ENCODE measurements at regions not wholly inside any gene's neighbourhood (a gene's known extent, or its start where the extent isn't known, plus 50 kb on each side); places are given as distances from the start of the nearest gene placed in this dataset.

DNA sequence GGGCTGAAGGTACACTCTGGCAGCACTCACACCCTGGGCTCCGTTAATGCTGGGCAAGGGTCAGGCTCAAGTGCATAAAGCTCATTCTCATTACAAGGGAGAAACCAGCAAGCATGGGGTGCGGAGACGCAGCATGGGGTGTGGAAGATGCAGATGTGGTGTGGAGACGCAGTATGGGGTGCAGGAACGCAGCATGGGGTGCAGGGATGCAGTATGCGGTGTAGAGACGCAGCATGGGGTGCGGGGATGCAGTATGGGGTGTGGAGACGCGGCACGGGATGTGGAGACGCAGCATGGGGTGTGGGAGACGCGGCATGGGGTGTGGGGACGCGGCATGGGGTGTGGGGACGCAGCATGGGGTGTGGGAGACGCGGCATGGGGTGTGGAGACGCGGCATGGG, 390.7 kb downstream of the NPHP4 start:
- Histone ChIP-seq H3K4me3 (no peak overlapping the region), H3K27me3 (0 out of 2 replicates have a peak, but pooled peaks cover 2% of the 10 kb centered on the region), H3K36me3 (no peaks in the 10 kb centered on the region), H3K9me3 (no peaks in the 10 kb centered on the region)
- DNase-seq = no peak

DNA sequence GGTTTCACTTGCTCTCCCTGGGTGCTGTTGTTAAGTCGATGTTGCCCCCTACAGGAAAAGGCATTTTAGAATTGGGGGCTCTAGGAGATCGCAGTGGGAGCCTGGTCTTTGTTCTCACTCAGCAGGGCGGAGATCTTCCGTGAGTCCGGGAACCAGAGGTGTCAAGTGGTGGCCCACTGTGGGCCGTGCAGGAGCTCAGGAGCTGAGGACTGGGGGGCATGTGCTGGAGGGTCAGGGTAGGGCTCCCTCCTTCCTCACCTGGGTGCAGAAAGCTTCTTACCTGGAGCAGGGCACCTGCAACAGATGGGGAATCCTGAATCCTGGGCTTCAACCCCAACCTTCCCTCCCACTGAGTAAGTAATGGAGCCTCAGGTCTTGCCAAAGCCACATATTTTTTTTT, 392.7 kb downstream of the NPHP4 start:
- Histone ChIP-seq H3K27me3 (no peaks in the 10 kb centered on the region), H3K36me3 (no peaks in the 10 kb centered on the region), H3K9me3 (no peaks in the 10 kb centered on the region), H3K4me3 (no peak overlapping the region)
- no peak for DNase-seq

DNA sequence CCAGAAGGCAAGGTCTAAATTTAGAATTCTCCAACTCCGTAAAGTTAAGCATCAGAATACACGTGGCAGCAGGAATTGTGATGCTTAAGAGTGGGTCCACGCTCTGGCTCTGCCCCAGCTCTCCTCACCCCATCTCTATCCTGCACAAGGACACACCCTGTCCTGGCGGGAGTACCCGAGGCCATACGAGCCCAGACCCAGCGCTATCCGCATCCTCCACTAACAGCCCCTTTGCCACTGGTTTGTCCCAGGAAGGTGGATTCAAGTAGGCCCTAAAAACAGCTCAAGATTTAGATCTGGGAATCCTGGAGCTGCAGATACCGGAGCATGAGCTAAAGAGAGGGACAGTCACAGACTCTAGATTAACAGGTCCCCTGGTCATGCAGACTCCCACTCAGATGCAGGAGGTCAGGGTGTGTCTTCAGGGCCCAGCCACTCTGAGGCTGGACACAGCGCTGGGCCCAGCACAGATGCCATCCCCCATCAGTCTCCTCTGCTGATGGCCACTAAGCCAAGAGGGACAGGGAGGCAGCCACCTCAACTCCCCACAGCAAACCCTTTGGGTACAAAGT, 393.3 kb downstream of the NPHP4 start:
- H3K27me3 ChIP-seq = no peaks in the 10 kb centered on the region
- no peaks in the 10 kb centered on the region for H3K9me3 ChIP-seq
- H3K4me3 ChIP-seq = no peak overlapping the region
- H3K36me3 ChIP-seq = no peaks in the 10 kb centered on the region
- no peak for DNase-seq

DNA sequence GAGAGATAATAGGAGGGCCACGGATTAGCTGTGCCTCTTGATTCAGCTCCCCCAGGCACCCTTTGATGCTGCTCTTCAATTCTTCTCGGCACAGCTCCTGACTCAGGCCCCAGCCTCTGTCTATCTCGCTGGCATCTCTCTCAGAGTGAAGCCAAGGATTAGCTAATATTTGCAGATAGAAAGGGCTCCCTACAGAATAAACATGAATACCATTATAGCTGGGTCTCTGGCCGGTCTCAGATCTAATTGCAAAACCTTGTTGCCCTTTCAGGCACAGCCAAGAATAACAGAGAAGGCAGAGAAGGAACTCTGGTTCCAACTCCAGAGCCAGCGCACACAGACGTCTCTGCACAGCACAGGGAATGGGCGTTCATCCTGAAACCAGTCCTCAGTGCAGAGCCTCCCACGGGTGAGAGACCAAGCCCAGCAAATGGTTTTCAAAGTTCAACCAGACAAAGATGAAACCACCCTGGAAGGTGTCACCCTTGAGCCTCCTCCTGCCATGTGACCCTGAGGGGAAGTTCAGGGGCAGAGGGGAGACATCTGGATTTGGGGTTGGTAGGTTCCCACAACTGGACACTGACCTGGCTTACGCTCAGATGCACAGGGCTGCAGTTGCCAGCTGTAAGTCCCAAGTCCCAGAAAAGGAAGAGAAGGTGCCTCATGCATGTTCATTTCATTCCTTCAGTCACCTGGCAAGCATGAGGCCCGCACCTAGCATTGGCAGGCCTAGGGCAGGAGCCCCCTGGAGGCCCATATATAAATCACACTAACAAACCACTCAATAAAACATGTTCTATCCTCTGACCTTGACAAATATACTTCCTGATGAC, 394.0 kb downstream of the NPHP4 start:
- Histone ChIP-seq H3K27me3 (no peaks in the 10 kb centered on the region), H3K4me3 (no peak overlapping the region), H3K36me3 (no peaks in the 10 kb centered on the region), H3K9me3 (no peaks in the 10 kb centered on the region)
- DNase-seq = no peak

DNA sequence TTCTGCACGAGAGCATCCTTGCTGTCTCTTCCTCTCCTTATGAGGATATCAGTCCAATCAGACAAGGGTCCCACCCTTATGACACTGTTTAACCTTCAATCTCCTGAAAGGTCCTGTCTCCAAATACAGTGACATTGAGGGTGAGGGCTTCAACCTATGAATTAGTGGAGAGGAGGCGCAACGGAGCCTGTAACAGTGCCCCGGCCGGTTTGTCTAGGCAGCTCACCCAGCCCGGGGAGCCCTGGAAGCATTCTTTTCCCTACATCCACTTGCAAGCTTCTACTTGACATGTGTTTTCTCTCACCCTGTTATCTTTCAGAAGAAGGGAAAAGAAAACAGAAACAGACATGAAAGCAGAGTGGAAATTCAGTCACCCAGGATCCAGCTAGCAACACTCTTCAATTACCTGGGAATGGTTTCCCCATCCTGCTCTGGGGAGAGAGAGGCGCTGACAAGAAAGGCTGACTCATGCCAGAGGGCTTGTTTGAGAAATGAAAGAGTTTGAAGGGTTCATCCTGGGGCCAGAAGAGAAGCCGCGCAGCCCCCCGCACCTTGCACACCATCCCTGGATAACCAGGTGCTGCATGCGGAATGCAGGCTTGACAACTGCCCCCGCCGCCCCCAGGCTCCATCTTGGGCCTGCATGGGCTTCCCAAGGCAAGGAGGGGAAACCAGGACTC, 394.9 kb downstream of the NPHP4 start:
- no peak overlapping the region for H3K4me3 ChIP-seq
- no peak for DNase-seq
- H3K27me3 ChIP-seq = no peaks in the 10 kb centered on the region
- no peaks in the 10 kb centered on the region for H3K9me3 ChIP-seq
- H3K36me3 ChIP-seq = no peaks in the 10 kb centered on the region

DNA sequence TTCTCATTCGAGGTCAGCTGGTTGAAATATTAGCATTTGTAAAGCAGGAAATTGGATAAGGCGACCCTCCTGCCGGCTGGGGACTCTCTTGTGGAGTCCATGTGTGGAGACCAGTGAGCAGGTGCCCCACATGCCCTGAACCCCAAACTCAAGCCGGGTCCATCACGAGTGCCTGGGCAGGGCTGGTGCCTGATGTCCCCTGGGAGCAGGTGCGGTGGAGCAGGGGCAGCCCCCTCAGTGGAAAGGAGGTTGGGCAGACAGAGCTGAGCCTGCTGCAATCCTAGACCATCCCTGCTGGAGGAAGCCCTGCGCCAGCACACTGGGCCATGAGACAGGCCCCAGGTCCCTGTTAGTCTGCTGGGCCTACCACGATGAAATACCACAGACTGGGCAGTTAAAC, 395.6 kb downstream of the NPHP4 start:
- no peak for DNase-seq
- Histone ChIP-seq H3K9me3 (no peaks in the 10 kb centered on the region), H3K27me3 (no peaks in the 10 kb centered on the region), H3K36me3 (no peaks in the 10 kb centered on the region), H3K4me3 (no peak overlapping the region)

DNA sequence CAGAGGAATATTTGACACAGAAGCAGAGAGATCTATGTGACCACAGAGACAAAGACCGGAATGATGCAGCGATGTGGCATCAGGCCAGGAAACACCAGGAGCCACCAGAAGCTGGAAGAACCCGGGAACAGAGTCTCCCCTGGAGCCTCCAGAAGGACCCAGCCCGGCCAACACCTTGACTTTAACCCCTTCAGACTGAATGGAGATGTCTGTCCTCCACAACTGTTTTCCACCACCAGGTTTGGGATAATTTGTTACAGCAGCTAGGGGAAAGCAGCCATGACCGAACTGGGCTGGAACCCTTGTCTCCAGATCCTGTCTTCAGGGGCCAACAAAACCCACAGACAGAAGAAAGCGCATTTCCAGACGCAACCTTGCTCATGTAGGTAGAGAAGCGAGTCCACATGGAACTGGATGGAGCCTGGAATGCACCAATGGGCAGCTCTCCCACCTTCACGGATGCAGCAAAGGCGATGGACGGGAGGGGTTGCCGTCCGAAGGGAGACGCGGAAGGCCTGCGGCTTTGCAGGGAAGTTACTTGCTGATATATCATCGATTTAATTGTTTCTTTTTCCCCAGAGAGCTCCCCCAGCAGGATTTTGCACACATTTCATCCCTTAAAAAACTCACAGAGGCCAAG, 396.6 kb downstream of the NPHP4 start:
- Histone ChIP-seq H3K27me3 (no peaks in the 10 kb centered on the region), H3K4me3 (no peak overlapping the region), H3K9me3 (no peaks in the 10 kb centered on the region), H3K36me3 (no peaks in the 10 kb centered on the region)
- DNase-seq = no peak

DNA sequence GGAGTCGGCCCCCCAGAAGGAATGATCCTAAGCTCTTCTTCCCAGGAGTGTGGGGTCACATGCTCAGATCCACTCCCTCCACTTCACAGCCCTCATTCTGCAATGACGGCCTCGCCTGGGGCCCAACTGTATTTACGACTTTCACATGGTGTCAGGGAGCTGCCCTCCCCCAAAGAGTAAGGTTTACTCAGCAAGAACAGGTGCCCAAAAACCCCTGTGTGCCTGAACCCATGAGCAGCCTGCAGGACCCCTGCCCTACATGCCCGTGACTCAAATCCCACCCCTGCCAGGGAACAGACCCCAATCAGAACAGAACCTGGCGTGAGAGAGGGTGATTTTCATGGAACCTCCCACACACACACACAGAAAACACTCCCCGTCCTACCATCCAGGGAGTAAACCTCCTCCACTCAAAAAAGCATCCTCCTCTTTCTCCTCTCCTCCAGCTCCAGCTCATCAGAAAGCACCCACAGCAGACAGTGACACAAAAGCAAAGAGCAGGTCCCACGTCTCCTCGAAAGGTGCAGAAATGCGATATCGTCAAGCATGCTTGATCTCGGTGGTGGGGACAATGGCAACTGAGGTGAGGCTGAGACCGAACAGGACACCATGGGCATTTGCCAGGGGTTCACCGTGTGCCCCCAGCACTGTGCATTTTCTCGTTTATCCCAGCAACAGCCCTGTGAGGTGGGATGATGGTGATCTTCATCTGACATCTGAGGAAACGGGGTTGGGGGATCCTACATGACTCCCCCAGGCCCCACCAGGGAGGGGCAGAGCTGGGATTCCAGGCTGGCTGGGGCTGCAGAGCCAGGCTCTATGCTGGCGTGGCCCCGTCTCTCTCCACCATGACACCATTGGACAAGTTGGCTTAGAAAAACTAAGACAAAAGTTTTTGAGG, 397.9 kb downstream of the NPHP4 start:
- no peaks in the 10 kb centered on the region for H3K36me3 ChIP-seq
- no peak for DNase-seq
- H3K9me3 ChIP-seq = no peaks in the 10 kb centered on the region
- no peak overlapping the region for H3K4me3 ChIP-seq
- H3K27me3 ChIP-seq = peaks cover 3% of the 10 kb centered on the region

DNA sequence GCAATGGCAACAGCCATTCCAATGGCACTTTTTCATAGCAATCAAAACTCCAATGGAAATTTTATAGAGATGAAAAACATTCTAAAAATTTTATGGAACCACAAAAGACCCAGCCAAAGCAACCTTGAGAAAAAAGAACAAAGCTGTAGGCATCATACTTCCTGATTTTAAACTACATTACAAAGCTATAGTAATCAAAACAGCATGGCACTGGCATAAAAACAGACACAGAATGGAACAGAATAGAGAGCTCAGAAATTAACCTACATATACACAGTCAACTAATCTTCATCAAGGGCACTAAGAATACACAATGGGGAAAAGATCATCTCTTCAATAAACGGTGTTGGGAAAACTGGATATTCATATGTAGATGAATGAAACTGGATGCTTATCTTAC, 401.5 kb downstream of the NPHP4 start:
- DNase-seq = no peak
- Histone ChIP-seq H3K4me3 (no peak overlapping the region), H3K36me3 (no peaks in the 10 kb centered on the region), H3K9me3 (no peaks in the 10 kb centered on the region), H3K27me3 (peaks cover 10% of the 10 kb centered on the region)

DNA sequence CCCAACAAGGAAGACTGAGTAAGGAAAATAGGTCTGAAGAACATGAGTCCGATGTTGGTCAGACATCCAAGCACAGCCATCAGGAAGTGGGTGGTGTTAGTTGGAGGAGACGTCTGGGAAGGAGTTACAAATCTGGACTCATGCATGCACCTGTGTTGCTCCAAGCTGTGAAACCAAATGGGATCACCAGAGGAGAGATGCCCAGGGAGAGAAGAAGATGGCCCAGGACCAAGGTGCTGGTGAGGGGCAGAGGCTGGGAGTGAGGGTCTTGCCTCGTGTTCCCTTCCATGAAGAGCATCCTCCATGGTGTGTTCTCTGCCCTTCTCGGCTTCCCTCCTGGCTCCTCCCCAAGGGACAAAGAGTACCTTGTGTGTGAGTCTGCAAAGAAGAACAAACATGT, 405.6 kb downstream of the NPHP4 start:
- Histone ChIP-seq H3K36me3 (no peaks in the 10 kb centered on the region), H3K27me3 (peaks cover 10% of the 10 kb centered on the region), H3K9me3 (no peaks in the 10 kb centered on the region), H3K4me3 (no peak overlapping the region)
- DNase-seq = no peak

DNA sequence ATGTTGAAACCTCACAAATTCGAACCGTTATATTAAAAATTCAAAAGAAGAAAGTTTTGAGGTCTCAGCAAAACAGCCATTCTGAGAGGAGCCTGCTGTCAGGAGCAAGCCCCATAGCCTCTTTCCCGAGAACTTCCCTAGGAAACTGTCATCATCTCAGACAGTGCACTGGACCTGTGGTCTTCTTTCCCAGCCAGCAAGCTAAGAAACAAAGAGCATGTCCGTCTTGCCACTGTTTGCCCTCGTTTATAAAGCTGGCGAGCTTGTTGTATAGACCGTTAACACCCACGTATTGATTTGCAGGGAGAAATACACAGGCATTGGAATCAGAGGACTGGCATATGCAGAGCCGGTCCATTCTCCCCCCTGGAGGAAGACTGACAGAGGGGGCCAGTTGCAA, 407.0 kb downstream of the NPHP4 start:
- peaks cover 10% of the 10 kb centered on the region for H3K27me3 ChIP-seq
- DNase-seq = no peak
- H3K4me3 ChIP-seq = no peak overlapping the region
- H3K9me3 ChIP-seq = no peaks in the 10 kb centered on the region
- H3K36me3 ChIP-seq = no peaks in the 10 kb centered on the region

DNA sequence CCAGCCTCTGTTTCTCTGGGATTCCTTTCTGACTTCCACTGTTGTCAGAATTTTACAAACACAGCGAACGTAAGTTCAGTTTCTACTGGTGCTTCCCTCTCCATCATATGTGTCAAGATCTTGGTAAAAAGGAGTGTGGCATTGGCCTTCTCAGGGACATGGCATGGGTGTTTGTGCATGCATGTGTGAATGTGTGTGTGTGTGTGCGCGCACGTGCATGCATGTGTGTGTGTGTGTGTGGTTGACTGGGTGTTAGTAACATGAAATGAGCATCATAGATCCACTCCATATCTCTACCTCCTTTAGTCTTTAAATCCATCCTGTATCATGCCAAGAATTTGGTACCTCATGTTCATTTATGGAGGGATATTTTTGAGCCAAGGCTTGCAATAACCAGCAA, 411.3 kb downstream of the NPHP4 start:
- no peak for DNase-seq
- Histone ChIP-seq H3K27me3 (no peaks in the 10 kb centered on the region), H3K4me3 (no peak overlapping the region), H3K9me3 (no peaks in the 10 kb centered on the region), H3K36me3 (no peaks in the 10 kb centered on the region)

DNA sequence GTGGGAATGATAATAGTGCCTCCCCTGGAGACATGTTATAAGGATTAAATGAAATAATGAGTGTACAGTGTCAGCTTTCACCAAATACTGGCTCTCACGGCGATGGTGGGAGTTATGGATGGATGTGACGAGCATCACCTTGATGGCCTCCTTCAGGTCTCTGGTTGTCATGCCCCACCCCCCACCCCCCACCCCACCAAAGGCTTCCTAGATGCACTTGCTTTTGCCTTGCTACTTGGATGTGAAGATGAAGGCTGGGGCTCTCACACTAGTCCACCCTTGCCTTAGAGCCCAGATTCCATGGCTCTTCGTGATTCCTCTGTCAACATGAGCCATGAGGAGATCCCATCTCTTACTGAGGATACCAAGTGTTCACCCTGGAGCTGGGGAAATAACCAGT, 412.3 kb downstream of the NPHP4 start:
- Histone ChIP-seq H3K27me3 (no peaks in the 10 kb centered on the region), H3K36me3 (no peaks in the 10 kb centered on the region), H3K4me3 (no peak overlapping the region), H3K9me3 (no peaks in the 10 kb centered on the region)
- DNase-seq = no peak

DNA sequence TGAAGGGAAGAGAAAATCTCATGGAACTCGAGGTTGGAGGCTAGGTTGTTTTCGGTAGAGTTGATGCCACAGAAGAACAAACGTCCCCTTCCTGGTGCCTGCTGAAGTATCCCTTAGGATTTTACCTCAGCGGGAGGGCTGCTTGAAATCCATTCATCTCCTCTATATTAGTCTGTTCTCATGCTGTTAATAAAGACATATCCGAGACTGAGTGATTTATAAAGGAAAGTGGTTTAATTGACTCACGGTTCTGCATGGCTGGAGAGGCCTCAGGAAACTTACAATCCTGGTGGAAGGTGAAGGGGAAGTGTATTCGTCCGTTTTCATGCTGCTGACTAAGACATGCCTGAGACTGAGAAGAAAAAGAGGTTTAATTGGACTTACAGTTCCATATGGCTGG, 413.5 kb downstream of the NPHP4 start:
- no peaks in the 10 kb centered on the region for H3K36me3 ChIP-seq
- no peak overlapping the region for H3K4me3 ChIP-seq
- DNase-seq = no peak
- H3K27me3 ChIP-seq = no peaks in the 10 kb centered on the region
- H3K9me3 ChIP-seq = no peaks in the 10 kb centered on the region

DNA sequence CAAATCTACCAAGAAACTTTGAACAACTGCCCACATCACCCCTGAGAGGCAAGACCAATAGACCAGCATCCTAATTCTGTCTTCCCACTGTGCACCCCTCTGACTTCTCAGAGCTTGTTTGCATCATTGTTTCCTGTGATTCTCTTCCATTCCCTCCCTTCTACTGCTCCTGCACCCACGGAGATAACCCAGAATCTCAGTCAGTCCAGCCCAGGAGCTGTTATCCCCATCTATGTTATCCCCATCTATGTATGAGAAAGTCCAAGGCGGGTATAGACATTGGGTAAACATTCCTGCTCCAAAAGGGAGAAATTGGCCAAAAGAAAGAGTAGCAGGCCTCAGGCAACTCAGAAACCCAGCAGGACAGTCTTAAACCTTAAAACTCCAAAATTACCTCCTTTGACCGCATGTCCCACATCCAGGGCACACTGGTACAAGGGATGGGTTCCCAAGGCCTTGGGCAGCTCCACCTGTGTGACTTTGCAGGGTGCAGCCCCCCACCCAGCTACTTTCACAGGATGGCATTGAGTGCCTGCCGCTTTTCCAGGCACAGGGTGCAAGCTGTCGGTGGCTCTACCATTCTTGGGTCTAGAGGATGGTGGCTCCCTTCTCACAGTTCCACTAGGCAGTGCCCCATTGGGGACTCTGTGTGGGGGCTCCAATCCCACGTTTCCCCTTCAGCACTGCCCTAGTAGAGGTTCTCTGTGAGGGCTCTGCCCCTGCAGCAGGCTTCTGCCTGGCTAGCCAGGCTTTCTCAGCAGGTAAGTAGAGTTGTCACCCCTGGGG, 414.8 kb downstream of the NPHP4 start:
- no peaks in the 10 kb centered on the region for H3K27me3 ChIP-seq
- H3K4me3 ChIP-seq = no peak overlapping the region
- no peaks in the 10 kb centered on the region for H3K36me3 ChIP-seq
- no peaks in the 10 kb centered on the region for H3K9me3 ChIP-seq
- no peak for DNase-seq

DNA sequence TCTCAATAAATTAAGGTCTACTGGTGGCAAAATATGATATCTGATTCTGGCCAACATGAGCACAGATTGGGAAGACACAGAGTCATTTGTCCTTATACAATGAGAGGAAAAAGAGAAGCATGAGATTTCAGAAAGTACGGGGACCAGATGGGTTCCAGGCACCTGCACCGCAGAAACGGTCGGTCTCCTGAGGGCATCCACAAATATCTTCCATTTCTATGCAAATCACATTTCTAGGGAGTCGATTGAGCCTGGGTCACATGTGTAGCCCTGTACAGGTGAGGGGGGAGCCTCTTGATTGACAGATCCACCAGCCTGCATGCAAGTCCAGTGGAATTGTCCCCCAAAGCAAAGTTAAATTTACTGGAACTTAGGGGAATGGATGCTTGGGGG, 415.6 kb downstream of the NPHP4 start:
- Histone ChIP-seq H3K27me3 (no peaks in the 10 kb centered on the region), H3K36me3 (no peaks in the 10 kb centered on the region), H3K4me3 (no peak overlapping the region), H3K9me3 (no peaks in the 10 kb centered on the region)
- no peak for DNase-seq
